Kidney epithelial cell (primary cell): ENCODE measurements at regions not wholly inside any gene's neighbourhood (a gene's known extent, or its start where the extent isn't known, plus 50 kb on each side); places are given as distances from the start of the nearest gene placed in this dataset.

Experiments
- DNase-seq: peaks from one replicate; pipeline ENCODE4 v3.0.0-alpha.2; 2010; ENCODE audit warnings: low read depth
- H3K27me3 ChIP-seq: 2 replicates; pipeline ENCODE4 v1.6.0; 2011; ENCODE audit warnings: low read length; ENCODE audit not compliant: control insufficient read depth, insufficient read depth
- H3K36me3 ChIP-seq: 2 replicates; pipeline ENCODE4 v1.5.1; 2011; ENCODE audit warnings: low read length; ENCODE audit not compliant: control insufficient read depth, insufficient read depth
- H3K4me3 ChIP-seq: 2 replicates; pipeline ENCODE4 v1.5.1; 2011; ENCODE audit warnings: low read depth, mild to moderate bottlenecking, control low read depth, low read length
- CTCF ChIP-seq: IDR thresholded peaks from 2 replicates; pipeline ENCODE4 v1.5.1; 2011; ENCODE audit warnings: mild to moderate bottlenecking, moderate library complexity, low read length, control low read depth, inconsistent platforms; ENCODE audit not compliant: insufficient read depth, poor library complexity, severe bottlenecking

GRCh38 chr3:40652072-40652471 lies 127.3 kb downstream of the ZNF621 start:
- DNase-seq: no peak
- no peaks in the 10 kb centered on the region for H3K36me3 ChIP-seq
- H3K4me3 ChIP-seq: no peak overlapping the region
- H3K27me3 ChIP-seq: no peaks in the 10 kb centered on the region
- no peak for TF ChIP-seq CTCF

- Histone ChIP-seq H3K4me3 (no peak overlapping the region), H3K36me3 (no peaks in the 10 kb centered on the region), H3K27me3 (no peaks in the 10 kb centered on the region)
- DNase-seq: no peak
- no peak for TF ChIP-seq CTCF
Observed at GRCh38 chr3:40653001-40653400, 128.2 kb downstream of the ZNF621 start.

GRCh38 chr3:40653878-40654277 lies 129.1 kb downstream of the ZNF621 start:
- no peak for DNase-seq
- Histone ChIP-seq H3K4me3 (no peak overlapping the region), H3K27me3 (no peaks in the 10 kb centered on the region), H3K36me3 (no peaks in the 10 kb centered on the region)
- TF ChIP-seq CTCF: no peak

GRCh38 chr3:40655551-40655950 lies 130.8 kb downstream of the ZNF621 start:
- H3K4me3 ChIP-seq: no peak overlapping the region
- no peak for DNase-seq
- TF ChIP-seq CTCF: no peak
- H3K27me3 ChIP-seq: no peaks in the 10 kb centered on the region
- no peaks in the 10 kb centered on the region for H3K36me3 ChIP-seq

- Histone ChIP-seq H3K36me3 (no peaks in the 10 kb centered on the region), H3K4me3 (no peak overlapping the region), H3K27me3 (no peaks in the 10 kb centered on the region)
- DNase-seq: no peak
- no peak for TF ChIP-seq CTCF
Observed at GRCh38 chr3:40657623-40658022, 132.9 kb downstream of the ZNF621 start.

- Histone ChIP-seq H3K27me3 (no peaks in the 10 kb centered on the region), H3K4me3 (no peak overlapping the region), H3K36me3 (no peaks in the 10 kb centered on the region)
- DNase-seq: no peak
- TF ChIP-seq CTCF: no peak
Observed at GRCh38 chr3:40658305-40658704, 133.5 kb downstream of the ZNF621 start.
